Esophagus squamous epithelium (tissue), 4 donors: ENCODE measurements at regions not wholly inside any gene's neighbourhood (a gene's known extent, or its start where the extent isn't known, plus 50 kb on each side); places are given as distances from the start of the nearest gene placed in this dataset.

Source experiments
- CTCF ChIP-seq, 6 experiments: fragments of 450-650 bp in 4 of 6; fragments of 200-600 bp in 2 of 6; sonication (generic) in 2 of 6; IDR thresholded peaks; one replicate each; pipeline ENCODE4 v1.5.1; 2016 to 2019; ENCODE audit warnings: antibody characterized with exemption in 6 of 6, mild to moderate bottlenecking in 4 of 6, moderate library complexity in 4 of 6
- POLR2A ChIP-seq, 4 donors: fragments of 450-650 bp; IDR thresholded peaks; one replicate each; pipeline ENCODE4 v1.6.1; 2017; ENCODE audit warnings: antibody characterized with exemption in 4 of 4, mild to moderate bottlenecking in 4 of 4, moderate library complexity in 3 of 4

GRCh38 chr4:33171873-33172525, 2451.8 kb downstream of the PCDH7 start:
- TF ChIP-seq POLR2A (IDR thresholded peaks at IDR 0.05): no peak
- no peak for TF ChIP-seq CTCF (IDR thresholded peaks at IDR 0.05)
